HG02884 (cell line): ENCODE measurements at regions not wholly inside any gene's neighbourhood (a gene's known extent, or its start where the extent isn't known, plus 50 kb on each side); places are given as distances from the start of the nearest gene placed in this dataset.
A peak's percentile ranks its signal among the peaks of the same experiment; 100 is the strongest.

Experiments used
- ATAC-seq: cut with Tn5 transposase; IDR thresholded peaks from one replicate; pipeline ENCODE4 v1.9.1; 2021; ENCODE audit warnings: mild to moderate bottlenecking, moderate library complexity; ENCODE audit not compliant: unreplicated experiment

GRCh38 chr3:144067059-144067458, 95.4 kb downstream of the DIPK2A start:
- ATAC-seq: no peak

- ATAC-seq: no peak
Observed at GRCh38 chr3:144073698-144074097, 102.1 kb downstream of the DIPK2A start.

- ATAC-seq: no peak
Observed at GRCh38 chr3:144079634-144080033, 108.0 kb downstream of the DIPK2A start.

- ATAC-seq: no peak
Observed at GRCh38 chr3:144084929-144085328, 113.3 kb downstream of the DIPK2A start.

- no peak for ATAC-seq
Observed at GRCh38 chr3:144085964-144086363, 114.3 kb downstream of the DIPK2A start.

- ATAC-seq: no peak
Observed at GRCh38 chr3:144096016-144096415, 124.4 kb downstream of the DIPK2A start.

- no peak for ATAC-seq
Observed at GRCh38 chr3:144097163-144097562, 125.5 kb downstream of the DIPK2A start.

GRCh38 chr3:144098691-144099090, 127.1 kb downstream of the DIPK2A start:
- ATAC-seq: no peak

GRCh38 chr3:144102421-144102820, 130.8 kb downstream of the DIPK2A start:
- ATAC-seq: no peak

- ATAC-seq: no peak
Observed at GRCh38 chr3:144104186-144104585, 132.6 kb downstream of the DIPK2A start.

GRCh38 chr3:144104679-144105078, 133.1 kb downstream of the DIPK2A start:
- ATAC-seq: no peak

- ATAC-seq: no peak
Observed at GRCh38 chr3:144105542-144105941, 133.9 kb downstream of the DIPK2A start.

- ATAC-seq: no peak
Observed at GRCh38 chr3:144106970-144107369, 135.3 kb downstream of the DIPK2A start.

- no peak for ATAC-seq
Observed at GRCh38 chr3:144107923-144108322, 136.3 kb downstream of the DIPK2A start.

- ATAC-seq: peak; percentile 93
Observed at GRCh38 chr3:144109944-144110343, 138.3 kb downstream of the DIPK2A start.

GRCh38 chr3:144112036-144112435, 140.4 kb downstream of the DIPK2A start:
- no peak for ATAC-seq

- no peak for ATAC-seq
Observed at GRCh38 chr3:144112437-144112836, 140.8 kb downstream of the DIPK2A start.

- no peak for ATAC-seq
Observed at GRCh38 chr3:144114767-144115166, 143.1 kb downstream of the DIPK2A start.

- ATAC-seq: no peak
Observed at GRCh38 chr3:144119633-144120032, 148.0 kb downstream of the DIPK2A start.

- no peak for ATAC-seq
Observed at GRCh38 chr3:144121661-144122060, 150.0 kb downstream of the DIPK2A start.

GRCh38 chr3:144127014-144127413, 155.4 kb downstream of the DIPK2A start:
- ATAC-seq: no peak

- ATAC-seq: peak; percentile 1
Observed at GRCh38 chr3:144127700-144128099, 156.1 kb downstream of the DIPK2A start.

- peak; percentile 97 for ATAC-seq
Observed at GRCh38 chr3:144128108-144128892, 156.7 kb downstream of the DIPK2A start.
